ENCODE measurements at regions not wholly inside any gene's neighbourhood (a gene's known extent, or its start where the extent isn't known, plus 50 kb on each side); places are given as distances from the start of the nearest gene placed in this dataset.

DNA sequence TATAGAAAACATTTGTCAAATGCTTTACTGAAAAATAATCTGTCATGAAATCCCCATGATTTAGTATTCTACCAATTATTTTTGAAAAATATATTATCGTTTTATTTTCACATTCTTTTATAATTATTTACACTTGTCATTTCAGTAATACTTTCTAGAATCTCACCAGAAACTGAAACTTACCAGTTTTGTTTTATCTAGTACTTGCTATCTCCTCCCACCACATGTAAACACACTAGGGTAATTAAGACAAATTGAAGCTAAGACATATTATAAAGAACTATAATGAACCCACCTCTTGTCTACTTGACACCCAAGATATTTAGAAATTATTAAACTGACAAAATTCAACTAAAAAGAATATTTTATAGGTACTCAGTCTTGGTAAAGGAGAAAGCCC lies 51.5 kb upstream of the GRM3 start:
- Histone ChIP-seq H3K27ac (ENCODE audit: extremely low read depth, low read depth, low read length) (no peak overlapping the region), H3K9me3 (replicated peaks; ENCODE audit: control insufficient read depth, insufficient read depth, low read depth, low read length) (no peaks in the 10 kb centered on the region), H3K79me2 (ENCODE audit: control insufficient read depth, insufficient read depth, low read length) (no peaks in the 10 kb centered on the region), H3K4me2 (ENCODE audit: insufficient read depth, low read length) (no peak overlapping the region), H3K4me1 (replicated peaks in 1 of 2; ENCODE audit: control insufficient read depth in 2 of 2, insufficient read depth in 2 of 2, low read length in 2 of 2) (no peaks in the 10 kb centered on the region), H2AFZ (ENCODE audit: low read depth, low read length) (no peak overlapping the region), H3K9ac (ENCODE audit: insufficient read depth in 1 of 2, low read depth in 2 of 2, low read length in 2 of 2) (no peak overlapping the region), H3K4me3 (no peak overlapping the region), H3K36me3 (ENCODE audit: control insufficient read depth, insufficient read depth, low read length) (no peaks in the 10 kb centered on the region), H3K27me3 (ENCODE audit: control insufficient read depth in 2 of 2, insufficient read depth in 2 of 2, low read length in 2 of 2) (no peaks in the 10 kb centered on the region), H4K20me1 (replicated peaks; ENCODE audit: control insufficient read depth, insufficient read depth, low read length) (no peaks in the 10 kb centered on the region), H3K9me1 (ENCODE audit: control insufficient read depth, insufficient read depth, low read length) (no peaks in the 10 kb centered on the region)
- POLR2A ChIA-PET: no interaction called here
- CTCF ChIA-PET (ENCODE audit: low intra/inter-chr PET ratio): no interaction called here
- ATAC-seq: no peak
- TF ChIP-seq, protein P1, sequence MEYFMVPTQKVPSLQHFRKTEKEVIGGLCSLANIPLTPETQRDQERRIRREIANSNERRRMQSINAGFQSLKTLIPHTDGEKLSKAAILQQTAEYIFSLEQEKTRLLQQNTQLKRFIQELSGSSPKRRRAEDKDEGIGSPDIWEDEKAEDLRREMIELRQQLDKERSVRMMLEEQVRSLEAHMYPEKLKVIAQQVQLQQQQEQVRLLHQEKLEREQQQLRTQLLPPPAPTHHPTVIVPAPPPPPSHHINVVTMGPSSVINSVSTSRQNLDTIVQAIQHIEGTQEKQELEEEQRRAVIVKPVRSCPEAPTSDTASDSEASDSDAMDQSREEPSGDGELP (CRISPR knock-in tag; IDR thresholded peaks at IDR 0.05; ENCODE audit: borderline replicate concordance): no peak
- TF ChIP-seq SETDB1 (IDR thresholded peaks at IDR 0.05; ENCODE audit: low read length) (no peak), CCAR2 (IDR thresholded peaks at IDR 0.05; ENCODE audit: low read depth, low read length) (no peak), PCBP1 (IDR thresholded peaks at IDR 0.05; ENCODE audit: low read depth, low read length, poor library complexity, severe bottlenecking) (no peak), CBX5 (IDR thresholded peaks at IDR 0.05; ENCODE audit: borderline replicate concordance, low read depth) (no peak), IRF2 (CRISPR knock-in tag; IDR thresholded peaks at IDR 0.05) (no peak), ELF4 (CRISPR knock-in tag; IDR thresholded peaks at IDR 0.05) (no peak), ZNF239 (CRISPR knock-in tag; IDR thresholded peaks at IDR 0.05) (no peak), KLF6 (CRISPR knock-in tag; IDR thresholded peaks at IDR 0.05; ENCODE audit: borderline replicate concordance) (no peak), CHD2 (IDR thresholded peaks at IDR 0.05; ENCODE audit: low read depth, low read length) (no peak)
- TF ChIP-seq, protein P2, sequence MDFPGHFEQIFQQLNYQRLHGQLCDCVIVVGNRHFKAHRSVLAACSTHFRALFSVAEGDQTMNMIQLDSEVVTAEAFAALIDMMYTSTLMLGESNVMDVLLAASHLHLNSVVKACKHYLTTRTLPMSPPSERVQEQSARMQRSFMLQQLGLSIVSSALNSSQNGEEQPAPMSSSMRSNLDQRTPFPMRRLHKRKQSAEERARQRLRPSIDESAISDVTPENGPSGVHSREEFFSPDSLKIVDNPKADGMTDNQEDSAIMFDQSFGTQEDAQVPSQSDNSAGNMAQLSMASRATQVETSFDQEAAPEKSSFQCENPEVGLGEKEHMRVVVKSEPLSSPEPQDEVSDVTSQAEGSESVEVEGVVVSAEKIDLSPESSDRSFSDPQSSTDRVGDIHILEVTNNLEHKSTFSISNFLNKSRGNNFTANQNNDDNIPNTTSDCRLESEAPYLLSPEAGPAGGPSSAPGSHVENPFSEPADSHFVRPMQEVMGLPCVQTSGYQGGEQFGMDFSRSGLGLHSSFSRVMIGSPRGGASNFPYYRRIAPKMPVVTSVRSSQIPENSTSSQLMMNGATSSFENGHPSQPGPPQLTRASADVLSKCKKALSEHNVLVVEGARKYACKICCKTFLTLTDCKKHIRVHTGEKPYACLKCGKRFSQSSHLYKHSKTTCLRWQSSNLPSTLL (IDR thresholded peaks at IDR 0.05): no peak
- in situ Hi-C loops (cut with MboI) (no loop called here), intact Hi-C loops (cut with micrococcal nuclease) (loop anchor here (10.0 kb wide), 2 partner anchors 223 to 313 kb away; no protein-coding TSS in a partner anchor)
- DNase-seq (ENCODE audit: extremely low read depth in 1 of 4, low spot score in 3 of 4): no peak
- FAIRE-seq: no peak
- BruUV-seq (replicated peaks): no TSS peak
- WGBS (ENCODE audit: insufficient coverage, low coverage, missing lambda C conversion rate): 0% methylated on average over 1 of the region's 1 CpG

Measured in K562 (cell line).